HG02973 (cell line): ENCODE measurements at regions not wholly inside any gene's neighbourhood (a gene's known extent, or its start where the extent isn't known, plus 50 kb on each side); places are given as distances from the start of the nearest gene placed in this dataset.

Source experiments
- ATAC-seq: cut with Tn5 transposase; IDR thresholded peaks from one replicate; pipeline ENCODE4 v1.9.1; 2021; ENCODE audit warnings: moderate library complexity; ENCODE audit not compliant: unreplicated experiment

GRCh38 chr1:222243902-222244301, 304.0 kb downstream of the HHIPL2 start:
- no peak for ATAC-seq

GRCh38 chr1:222242492-222242891, 305.4 kb downstream of the HHIPL2 start:
- ATAC-seq: no peak

GRCh38 chr1:222241410-222241809, 306.5 kb downstream of the HHIPL2 start:
- no peak for ATAC-seq

- no peak for ATAC-seq
Observed at GRCh38 chr1:222240536-222241181, 307.2 kb downstream of the HHIPL2 start.

GRCh38 chr1:222239130-222239529, 308.8 kb downstream of the HHIPL2 start:
- ATAC-seq: no peak

- ATAC-seq: no peak
Observed at GRCh38 chr1:222234351-222234750, 313.6 kb downstream of the HHIPL2 start.

- no peak for ATAC-seq
Observed at GRCh38 chr1:222233444-222234158, 314.3 kb downstream of the HHIPL2 start.

GRCh38 chr1:222232842-222233241, 315.1 kb downstream of the HHIPL2 start:
- ATAC-seq: no peak

GRCh38 chr1:222229672-222230312, 318.1 kb downstream of the HHIPL2 start:
- ATAC-seq: no peak

- no peak for ATAC-seq
Observed at GRCh38 chr1:222225316-222225691, 322.6 kb downstream of the HHIPL2 start.

- no peak for ATAC-seq
Observed at GRCh38 chr1:222224636-222225315, 323.1 kb downstream of the HHIPL2 start.

GRCh38 chr1:222224156-222224555, 323.7 kb downstream of the HHIPL2 start:
- ATAC-seq: no peak

- no peak for ATAC-seq
Observed at GRCh38 chr1:222223010-222223409, 324.9 kb downstream of the HHIPL2 start.

- no peak for ATAC-seq
Observed at GRCh38 chr1:222216255-222216754, 331.6 kb downstream of the HHIPL2 start.

- no peak for ATAC-seq
Observed at GRCh38 chr1:222210776-222211175, 337.1 kb downstream of the HHIPL2 start.

GRCh38 chr1:222204475-222204874, 343.4 kb downstream of the HHIPL2 start:
- ATAC-seq: no peak

- ATAC-seq: no peak
Observed at GRCh38 chr1:222202831-222203230, 345.1 kb downstream of the HHIPL2 start.

- no peak for ATAC-seq
Observed at GRCh38 chr1:222196736-222197135, 351.2 kb downstream of the HHIPL2 start.

GRCh38 chr1:222196288-222196687, 351.6 kb downstream of the HHIPL2 start:
- no peak for ATAC-seq

GRCh38 chr1:222195857-222196256, 352.0 kb downstream of the HHIPL2 start:
- ATAC-seq: no peak

GRCh38 chr1:222189218-222189617, 358.7 kb downstream of the HHIPL2 start:
- ATAC-seq: no peak
